ENCODE measurements at regions not wholly inside any gene's neighbourhood (a gene's known extent, or its start where the extent isn't known, plus 50 kb on each side); places are given as distances from the start of the nearest gene placed in this dataset.

- H3K27ac ChIP-seq (ENCODE audit: low read depth, low read length): no peak overlapping the region
- no peaks in the 10 kb centered on the region for H3K9me3 ChIP-seq (ENCODE audit: insufficient read depth, low read depth, low read length)
- no peak overlapping the region for H3K9ac ChIP-seq (ENCODE audit: low read length)
- no peaks in the 10 kb centered on the region for H3K9me3 Mint-ChIP-seq (ENCODE audit: unreplicated experiment)
- H3K79me2 ChIP-seq (ENCODE audit: insufficient read depth, low read length): no peaks in the 10 kb centered on the region
- H3K4me1 ChIP-seq (ENCODE audit: insufficient read depth, low read length): no peaks in the 10 kb centered on the region
- no peaks in the 10 kb centered on the region for H3K36me3 Mint-ChIP-seq (ENCODE audit: low read depth, unreplicated experiment)
- H3K4me2 ChIP-seq (ENCODE audit: low read length): no peak overlapping the region
- H3K27ac Mint-ChIP-seq (ENCODE audit: unreplicated experiment): no peak overlapping the region
- H3K27me3 ChIP-seq (ENCODE audit: insufficient read depth, low read length): peaks cover 12% of the 10 kb centered on the region
- H3K4me3 Mint-ChIP-seq (ENCODE audit: unreplicated experiment): no peak overlapping the region
- FAIRE-seq: no peak
- TF ChIP-seq CTCF (IDR thresholded peaks at IDR 0.05; ENCODE audit: insufficient read depth, low read depth, low read length): no peak
- no peak for TF ChIP-seq EZH2 (IDR thresholded peaks at IDR 0.05; ENCODE audit: insufficient read depth, low read length)
- DNase-seq (ENCODE audit: low read depth): no peak
- H3K27me3 Mint-ChIP-seq (ENCODE audit: low read depth, unreplicated experiment): peaks cover 23% of the 10 kb centered on the region
- H3K36me3 ChIP-seq (ENCODE audit: insufficient read depth, low read length): no peaks in the 10 kb centered on the region
- H3K4me3 ChIP-seq (ENCODE audit: insufficient read depth, low read depth, low read length): no peak overlapping the region
- H2AFZ ChIP-seq (ENCODE audit: low read depth, low read length): no peak overlapping the region
- H4K20me1 ChIP-seq (ENCODE audit: insufficient read depth, low read length): no peaks in the 10 kb centered on the region
- H3K4me1 Mint-ChIP-seq (ENCODE audit: low read depth, unreplicated experiment): no peaks in the 10 kb centered on the region
Measured at GRCh38 chr7:42687211-42688055, 224.4 kb downstream of the C7orf25 start.

GRCh38 chr7:42686594-42687156, 225.2 kb downstream of the C7orf25 start:
- FAIRE-seq: no peak
- peaks cover 23% of the 10 kb centered on the region for H3K27me3 Mint-ChIP-seq (ENCODE audit: low read depth, unreplicated experiment)
- Histone ChIP-seq H3K9me3 (ENCODE audit: insufficient read depth, low read depth, low read length) (no peaks in the 10 kb centered on the region), H3K4me1 (ENCODE audit: insufficient read depth, low read length) (no peaks in the 10 kb centered on the region), H3K79me2 (ENCODE audit: insufficient read depth, low read length) (no peaks in the 10 kb centered on the region), H2AFZ (ENCODE audit: low read depth, low read length) (no peak overlapping the region), H3K4me2 (ENCODE audit: low read length) (no peak overlapping the region), H3K4me3 (ENCODE audit: insufficient read depth, low read depth, low read length) (no peak overlapping the region), H4K20me1 (ENCODE audit: insufficient read depth, low read length) (no peaks in the 10 kb centered on the region), H3K27me3 (ENCODE audit: insufficient read depth, low read length) (peaks cover 12% of the 10 kb centered on the region), H3K27ac (ENCODE audit: low read depth, low read length) (no peak overlapping the region), H3K9ac (ENCODE audit: low read length) (no peak overlapping the region), H3K36me3 (ENCODE audit: insufficient read depth, low read length) (no peaks in the 10 kb centered on the region)
- DNase-seq (ENCODE audit: low read depth): no peak
- no peaks in the 10 kb centered on the region for H3K9me3 Mint-ChIP-seq (ENCODE audit: unreplicated experiment)
- H3K4me1 Mint-ChIP-seq (ENCODE audit: low read depth, unreplicated experiment): no peaks in the 10 kb centered on the region
- no peak overlapping the region for H3K27ac Mint-ChIP-seq (ENCODE audit: unreplicated experiment)
- H3K4me3 Mint-ChIP-seq (ENCODE audit: unreplicated experiment): no peak overlapping the region
- H3K36me3 Mint-ChIP-seq (ENCODE audit: low read depth, unreplicated experiment): no peaks in the 10 kb centered on the region
- TF ChIP-seq CTCF (IDR thresholded peaks at IDR 0.05; ENCODE audit: insufficient read depth, low read depth, low read length) (no peak), EZH2 (IDR thresholded peaks at IDR 0.05; ENCODE audit: insufficient read depth, low read length) (no peak)

- Mint-ChIP-seq H3K9me3 (ENCODE audit: unreplicated experiment) (no peaks in the 10 kb centered on the region), H3K27ac (ENCODE audit: unreplicated experiment) (no peak overlapping the region), H3K27me3 (ENCODE audit: low read depth, unreplicated experiment) (peaks cover 23% of the 10 kb centered on the region), H3K4me3 (ENCODE audit: unreplicated experiment) (no peak overlapping the region), H3K36me3 (ENCODE audit: low read depth, unreplicated experiment) (no peaks in the 10 kb centered on the region), H3K4me1 (ENCODE audit: low read depth, unreplicated experiment) (no peaks in the 10 kb centered on the region)
- Histone ChIP-seq H3K27ac (ENCODE audit: low read depth, low read length) (no peak overlapping the region), H3K9ac (ENCODE audit: low read length) (no peak overlapping the region), H3K27me3 (ENCODE audit: insufficient read depth, low read length) (peaks cover 12% of the 10 kb centered on the region), H3K4me3 (ENCODE audit: insufficient read depth, low read depth, low read length) (no peak overlapping the region), H3K79me2 (ENCODE audit: insufficient read depth, low read length) (no peaks in the 10 kb centered on the region), H2AFZ (ENCODE audit: low read depth, low read length) (no peak overlapping the region), H3K36me3 (ENCODE audit: insufficient read depth, low read length) (no peaks in the 10 kb centered on the region), H3K4me2 (ENCODE audit: low read length) (no peak overlapping the region), H3K4me1 (ENCODE audit: insufficient read depth, low read length) (no peaks in the 10 kb centered on the region), H3K9me3 (ENCODE audit: insufficient read depth, low read depth, low read length) (no peaks in the 10 kb centered on the region), H4K20me1 (ENCODE audit: insufficient read depth, low read length) (no peaks in the 10 kb centered on the region)
- TF ChIP-seq CTCF (IDR thresholded peaks at IDR 0.05; ENCODE audit: insufficient read depth, low read depth, low read length) (no peak), EZH2 (IDR thresholded peaks at IDR 0.05; ENCODE audit: insufficient read depth, low read length) (no peak)
- DNase-seq (ENCODE audit: low read depth) (no peak), FAIRE-seq (no peak)
Measured at GRCh38 chr7:42685911-42686310, 226.0 kb downstream of the C7orf25 start.

Measured in astrocyte (in vitro differentiated cells and primary cell).